ENCODE measurements at regions not wholly inside any gene's neighbourhood (a gene's known extent, or its start where the extent isn't known, plus 50 kb on each side); places are given as distances from the start of the nearest gene placed in this dataset.

DNA sequence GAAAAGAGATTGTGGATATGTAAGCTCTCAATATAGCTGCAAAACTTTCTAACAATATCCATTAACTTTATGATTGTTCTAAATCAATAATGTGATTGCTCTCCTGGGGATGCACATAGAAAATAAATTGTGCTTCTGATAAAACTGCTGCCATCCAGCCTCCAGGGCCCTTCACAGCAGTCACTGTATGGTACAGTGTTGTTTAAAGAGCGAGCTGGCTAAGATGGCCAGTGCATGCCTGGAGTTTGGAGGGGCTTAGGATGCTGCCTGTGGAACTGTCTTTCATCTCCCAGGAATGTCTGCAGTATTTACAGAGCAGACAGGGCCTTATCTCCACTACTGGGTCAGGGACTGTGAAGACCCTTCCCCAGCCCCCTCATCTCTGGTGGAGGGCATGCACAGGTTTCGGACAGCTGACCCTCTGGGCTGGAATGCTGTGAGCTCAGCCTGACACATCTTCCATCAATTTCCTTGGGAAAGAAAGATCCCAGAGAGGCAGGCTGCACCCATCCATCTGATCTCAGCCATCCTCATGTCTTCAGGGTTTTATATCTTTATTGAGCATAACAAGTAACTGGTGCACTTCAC, 137.0 kb downstream of the PLPP3 start:
- no peak for DNase-seq (ENCODE audit: low read depth in 2 of 2)

- no peak for DNase-seq (ENCODE audit: low read depth in 2 of 2)
Observed at GRCh38 chr1:56441601-56442000, 137.8 kb downstream of the PLPP3 start.

DNA sequence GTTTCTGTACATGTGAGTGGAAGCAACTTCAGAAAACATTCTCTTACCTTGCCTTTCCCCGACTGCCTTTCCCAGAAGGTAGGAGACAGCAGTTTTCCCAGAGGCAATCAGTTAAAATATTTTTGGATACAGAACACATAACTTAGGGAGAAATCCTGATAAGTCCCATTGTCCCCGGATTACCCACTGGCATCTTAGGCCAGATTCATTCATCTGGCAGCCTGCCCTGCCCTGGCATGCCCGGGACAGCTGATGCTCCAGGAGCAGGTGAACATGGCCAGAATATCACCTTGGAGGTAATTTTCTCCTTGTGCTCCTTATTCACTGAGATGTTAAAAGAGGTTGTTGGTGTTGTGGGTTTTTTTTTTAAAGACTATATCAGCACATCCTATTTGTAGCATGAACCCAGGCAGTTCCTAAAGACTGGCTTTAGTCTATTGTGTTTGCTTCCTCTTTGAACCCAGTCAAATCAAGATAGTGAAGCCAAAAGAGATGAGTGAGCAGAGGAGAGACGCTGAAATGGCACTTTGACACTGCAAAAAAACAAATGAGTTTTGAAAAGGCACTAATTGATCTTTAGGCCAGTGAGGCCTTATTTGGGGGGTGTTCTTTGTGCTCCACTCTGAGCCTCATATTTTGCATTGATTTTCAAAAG, 139.6 kb downstream of the PLPP3 start:
- DNase-seq (ENCODE audit: low read depth in 2 of 2): no peak

GRCh38 chr1:56438901-56439551, 140.3 kb downstream of the PLPP3 start:
- DNase-seq (ENCODE audit: low read depth in 2 of 2): no peak

GRCh38 chr1:56437959-56438358, 141.4 kb downstream of the PLPP3 start:
- no peak for DNase-seq (ENCODE audit: low read depth in 2 of 2)

DNA sequence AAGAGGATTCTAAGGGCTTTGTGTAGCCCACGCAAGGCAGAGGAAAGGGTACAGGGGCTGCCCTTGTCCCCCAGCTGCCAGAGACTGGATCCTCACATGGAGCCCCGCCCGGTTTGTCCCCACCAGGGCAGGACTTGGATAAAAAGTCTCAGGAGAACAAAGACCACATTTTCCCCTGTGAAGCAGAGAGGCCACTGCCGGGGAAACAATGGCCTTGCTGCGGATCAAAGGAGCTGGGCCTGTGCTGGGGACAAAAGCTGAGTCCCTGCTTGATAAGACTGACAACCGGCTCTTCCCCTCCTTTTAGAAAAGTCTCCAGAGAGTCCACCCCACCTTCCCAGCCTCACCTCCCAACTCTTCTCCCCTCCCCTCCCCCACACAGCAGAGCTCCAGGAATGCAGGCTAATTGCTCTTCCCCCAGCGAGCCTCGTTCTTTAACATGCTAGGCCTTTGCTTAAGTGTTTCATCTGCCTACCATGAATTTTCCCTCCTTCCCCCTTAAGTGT, 142.4 kb downstream of the PLPP3 start:
- no peak for DNase-seq (ENCODE audit: low read depth in 2 of 2)

GRCh38 chr1:56436296-56436695, 143.1 kb downstream of the PLPP3 start:
- DNase-seq (ENCODE audit: low read depth in 2 of 2): no peak

GRCh38 chr1:56435434-56436262, 143.7 kb downstream of the PLPP3 start:
- DNase-seq (ENCODE audit: low read depth in 2 of 2): no peak

DNA sequence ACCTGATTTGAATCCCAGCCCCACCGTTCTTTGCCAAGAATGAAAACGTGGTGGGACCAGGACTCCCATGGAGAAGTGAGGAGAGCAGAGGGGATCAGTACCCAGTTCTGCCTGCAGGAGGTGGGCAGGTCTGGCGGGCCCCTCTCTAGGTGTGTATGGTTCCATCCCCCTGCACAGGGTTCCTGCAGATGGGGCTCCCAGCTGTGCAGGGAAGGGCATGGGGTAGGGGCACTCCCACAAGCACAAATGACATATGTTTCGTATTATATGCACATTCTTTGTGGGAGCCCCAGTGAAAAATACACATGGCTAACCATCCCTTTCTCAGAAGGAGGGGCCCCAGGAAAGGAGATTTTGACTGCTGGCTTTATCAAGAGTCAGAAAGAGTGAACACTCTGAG, 144.6 kb downstream of the PLPP3 start:
- no peak for DNase-seq (ENCODE audit: low read depth in 2 of 2)

DNA sequence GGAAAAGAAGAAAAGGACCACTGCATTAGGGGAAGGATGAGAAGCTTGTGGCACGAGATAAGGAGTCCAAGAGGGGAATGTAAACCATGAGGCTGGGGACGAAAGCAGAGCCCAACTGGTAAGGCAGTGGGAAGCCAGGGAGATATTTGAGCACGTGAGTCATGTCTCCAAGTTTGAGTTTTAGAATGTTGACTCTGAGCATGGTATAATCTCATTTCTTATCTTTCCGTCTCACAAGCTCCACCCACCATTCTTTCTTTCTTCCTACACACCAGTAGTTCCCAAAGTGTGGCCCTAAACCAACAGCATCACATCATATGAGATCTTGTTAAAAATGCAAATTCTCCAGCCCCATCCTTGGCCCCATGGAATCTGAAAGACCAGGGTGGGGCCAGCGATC, 145.3 kb downstream of the PLPP3 start:
- no peak for DNase-seq (ENCODE audit: low read depth in 2 of 2)

DNA sequence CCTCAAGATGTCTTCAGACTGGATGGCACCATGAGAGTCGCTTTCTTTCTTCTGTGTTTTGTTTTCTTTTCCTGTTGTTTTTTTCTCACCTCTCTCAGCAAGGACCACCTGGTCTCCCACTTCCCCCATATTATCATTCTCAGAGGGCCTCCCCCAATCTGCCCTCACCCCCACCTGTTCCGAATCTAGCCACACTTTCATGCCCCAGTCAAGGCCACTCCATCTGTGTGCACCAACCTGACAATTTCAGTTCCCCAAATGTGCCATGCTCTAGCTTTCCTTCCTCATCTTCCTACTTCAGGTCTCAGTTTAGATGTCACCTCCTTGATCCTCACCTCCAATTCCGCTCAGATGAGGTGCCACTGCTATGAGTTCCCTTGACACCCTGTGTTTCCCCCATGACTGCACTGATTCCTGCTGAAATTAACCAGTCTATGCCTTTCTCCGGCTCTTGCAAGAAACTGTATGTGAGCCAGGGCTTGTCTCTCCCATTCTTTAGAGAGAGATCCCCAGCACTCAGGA, 146.2 kb downstream of the PLPP3 start:
- DNase-seq (ENCODE audit: low read depth in 2 of 2): no peak

- DNase-seq (ENCODE audit: low read depth in 2 of 2): no peak
Observed at GRCh38 chr1:56432166-56432971, 147.0 kb downstream of the PLPP3 start.

- DNase-seq (ENCODE audit: low read depth in 2 of 2): no peak
Observed at GRCh38 chr1:56430141-56430839, 149.1 kb downstream of the PLPP3 start.

DNA sequence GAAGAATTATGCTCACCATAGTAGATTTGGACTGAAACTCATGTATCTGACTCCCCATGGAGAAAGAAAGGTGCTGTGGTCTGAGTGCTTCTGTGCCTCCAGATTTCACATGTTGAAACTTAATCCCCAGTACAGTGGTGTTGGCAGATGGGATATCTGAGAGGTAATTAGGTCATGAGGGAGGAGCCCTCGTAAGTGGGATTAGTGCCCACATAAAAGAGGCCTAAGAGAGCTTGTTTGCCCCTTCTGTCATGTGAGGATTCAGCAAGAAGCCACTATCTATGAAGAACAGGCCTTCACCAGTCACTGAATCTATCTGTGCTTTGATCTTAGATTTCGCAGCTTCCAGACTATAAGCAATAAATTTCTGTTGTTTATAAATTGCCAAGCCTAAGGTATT, 150.1 kb downstream of the PLPP3 start:
- no peak for DNase-seq (ENCODE audit: low read depth in 2 of 2)

GRCh38 chr1:56426587-56427381, 152.6 kb downstream of the PLPP3 start:
- no peak for DNase-seq (ENCODE audit: low read depth in 2 of 2)

DNA sequence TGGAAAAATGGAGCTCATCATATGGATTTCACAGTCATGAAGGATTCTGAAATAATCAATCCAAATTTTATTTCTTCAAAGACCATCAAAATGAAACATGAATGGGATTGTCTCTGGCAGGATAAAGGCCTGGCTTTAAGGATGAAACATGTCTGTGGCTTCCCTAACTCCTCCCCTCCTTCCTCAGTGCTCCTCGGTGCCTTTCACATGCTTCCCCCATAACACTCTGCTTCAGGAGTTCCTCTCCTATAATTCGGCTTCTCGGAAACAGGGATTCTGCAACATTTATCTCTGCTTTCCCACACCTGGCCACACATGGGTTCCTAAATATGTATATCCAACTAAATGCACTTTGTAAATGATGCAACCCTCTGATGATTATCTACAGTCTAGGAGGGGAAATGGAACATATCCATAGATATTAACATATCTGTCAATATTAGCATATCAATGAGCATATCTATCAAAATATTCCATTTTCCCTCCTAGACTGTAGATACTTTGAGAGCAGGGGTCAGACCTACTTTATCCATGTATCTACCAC, 153.8 kb downstream of the PLPP3 start:
- DNase-seq (ENCODE audit: low read depth in 2 of 2): no peak

DNA sequence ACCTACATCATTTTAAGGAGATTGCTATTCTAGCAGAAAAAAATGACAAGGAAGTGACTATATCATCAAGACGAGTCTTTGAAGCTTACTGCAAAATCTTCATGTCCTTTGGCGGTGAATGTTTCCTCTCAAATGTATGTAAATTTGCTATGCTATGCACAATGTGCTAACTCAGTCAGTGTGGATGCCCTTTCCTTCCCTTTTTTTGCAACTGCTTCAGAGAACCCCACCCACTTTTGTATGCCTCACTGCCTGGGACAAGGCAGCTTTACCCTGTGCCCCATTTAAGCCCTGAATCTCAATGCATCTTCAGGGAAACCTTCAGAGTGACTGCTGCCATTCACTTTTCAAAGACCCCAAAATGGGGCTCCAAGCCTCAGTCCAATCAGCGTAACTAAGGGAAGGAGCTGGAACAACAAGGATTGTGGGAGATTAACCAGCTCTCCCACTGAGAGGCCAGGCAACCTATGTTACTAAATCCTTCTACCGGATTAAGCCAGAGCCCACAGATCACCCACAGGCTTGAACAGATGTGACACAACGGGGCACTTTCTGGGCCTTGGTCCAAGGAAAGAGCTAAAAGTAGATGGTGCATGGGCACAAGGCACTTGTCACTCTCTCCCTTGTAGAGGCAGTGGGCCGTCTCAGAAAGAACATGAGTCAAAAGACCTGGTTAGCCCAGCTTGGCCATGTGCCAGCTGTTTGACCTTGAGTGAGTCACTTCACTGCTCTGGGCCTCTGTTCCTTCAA, 154.4 kb downstream of the PLPP3 start:
- no peak for DNase-seq (ENCODE audit: low read depth in 2 of 2)

GRCh38 chr1:56423716-56424115, 155.6 kb downstream of the PLPP3 start:
- no peak for DNase-seq (ENCODE audit: low read depth in 2 of 2)

DNA sequence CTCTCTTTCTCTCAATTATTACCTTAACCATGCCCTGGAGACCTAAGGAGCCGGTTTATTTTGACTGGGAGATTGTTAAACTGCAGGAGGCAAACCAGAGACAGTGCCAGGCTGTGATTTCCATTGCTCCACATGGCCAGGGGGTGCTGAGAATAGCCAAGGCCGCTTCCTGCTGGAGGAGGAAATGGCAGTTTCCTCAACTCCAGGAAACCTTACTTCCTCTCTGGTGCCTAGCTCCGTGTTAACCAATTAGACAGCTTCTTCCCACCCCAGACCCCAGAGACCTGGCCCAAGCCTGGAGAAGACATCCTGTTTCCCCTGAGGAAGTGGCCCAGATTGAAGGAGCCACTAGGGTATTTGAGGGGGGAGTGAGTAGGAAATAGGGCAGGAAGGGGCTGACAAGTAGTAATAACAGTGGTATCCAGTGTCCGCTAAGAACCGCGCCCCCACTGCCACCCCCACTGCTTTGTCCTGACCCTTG, 161.2 kb downstream of the PLPP3 start:
- no peak for DNase-seq (ENCODE audit: low read depth in 2 of 2)
